ENCODE measurements at regions not wholly inside any gene's neighbourhood (a gene's known extent, or its start where the extent isn't known, plus 50 kb on each side); places are given as distances from the start of the nearest gene placed in this dataset.
"Not testable (repeated sequence)": the region's sequence is repeated elsewhere in the genome, so short reads cannot be mapped to it uniquely, and the experiment has no call there.

GRCh38 chr22:36083056-36083455, 54.4 kb upstream of the RBFOX2 start:
- TF ChIP-seq CTCF (IDR thresholded peaks at IDR 0.05; ENCODE audit: control insufficient read depth, insufficient read depth, low read depth, low read length, missing control alignments): no peak
- DNase-seq (ENCODE audit: low read depth): no peak
- no peak overlapping the region for H3K4me3 ChIP-seq (ENCODE audit: control insufficient read depth, low read depth, low read length)

GRCh38 chr22:36081023-36081431, 52.4 kb upstream of the RBFOX2 start:
- no peak for TF ChIP-seq CTCF (IDR thresholded peaks at IDR 0.05; ENCODE audit: control insufficient read depth, insufficient read depth, low read depth, low read length, missing control alignments)
- H3K4me3 ChIP-seq (ENCODE audit: control insufficient read depth, low read depth, low read length): no peak overlapping the region
- peak; percentile 96 for DNase-seq (ENCODE audit: low read depth)

GRCh38 chr22:36080281-36080680, 51.7 kb upstream of the RBFOX2 start:
- not testable (repeated sequence) for H3K4me3 ChIP-seq (ENCODE audit: control insufficient read depth, low read depth, low read length); DNase-seq (ENCODE audit: low read depth)

DNA sequence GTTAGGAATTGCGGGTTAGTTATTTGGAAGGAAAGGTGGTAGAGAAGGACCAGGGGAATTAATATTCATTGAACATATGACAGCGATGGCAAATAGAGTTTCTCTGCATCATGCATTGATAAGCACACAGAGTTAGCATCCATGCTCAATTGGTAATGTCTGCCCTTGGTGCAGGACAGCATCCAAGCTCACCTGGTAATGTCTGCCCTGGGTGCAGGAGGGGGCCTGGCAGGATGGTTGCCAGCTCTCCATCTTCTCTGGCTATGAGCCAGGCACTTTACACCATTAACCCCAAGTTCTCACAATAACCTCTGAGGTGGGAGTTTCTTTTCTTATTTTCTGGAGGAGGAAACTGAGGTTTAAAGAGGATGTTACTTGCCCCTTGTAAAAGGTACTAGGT, 50.4 kb upstream of the RBFOX2 start:
- TF ChIP-seq CTCF (IDR thresholded peaks at IDR 0.05; ENCODE audit: control insufficient read depth, insufficient read depth, low read depth, low read length, missing control alignments): no peak
- H3K4me3 ChIP-seq (ENCODE audit: control insufficient read depth, low read depth, low read length): no peak overlapping the region
- DNase-seq (ENCODE audit: low read depth): no peak
